ENCODE measurements at regions not wholly inside any gene's neighbourhood (a gene's known extent, or its start where the extent isn't known, plus 50 kb on each side); places are given as distances from the start of the nearest gene placed in this dataset.
A peak's percentile ranks its signal among the peaks of the same experiment; 100 is the strongest.

- FAIRE-seq (no peak), DNase-seq (ENCODE audit: low spot score in 2 of 2) (no peak)
These were observed 736.3 kb upstream of the ACVR2A start for GRCh38 chr2:147108548-147108947.

- FAIRE-seq = no peak
- no peak for DNase-seq (ENCODE audit: low spot score in 2 of 2)
These were observed 742.7 kb upstream of the ACVR2A start for GRCh38 chr2:147101941-147102790.

GRCh38 chr2:147100406-147101035, 744.3 kb upstream of the ACVR2A start:
- no peak for FAIRE-seq
- no peak for DNase-seq (ENCODE audit: low spot score in 2 of 2)

- DNase-seq (ENCODE audit: low spot score in 2 of 2) = no peak
- FAIRE-seq = no peak
These were observed 745.0 kb upstream of the ACVR2A start for GRCh38 chr2:147099845-147100244.

GRCh38 chr2:147098940-147099339, 745.9 kb upstream of the ACVR2A start:
- DNase-seq (ENCODE audit: low spot score in 2 of 2) (no peak), FAIRE-seq (no peak)

- no peak for FAIRE-seq
- DNase-seq (ENCODE audit: low spot score in 2 of 2) = no peak
These were observed 747.1 kb upstream of the ACVR2A start for GRCh38 chr2:147097747-147098146.

GRCh38 chr2:147096671-147097070, 748.2 kb upstream of the ACVR2A start:
- FAIRE-seq (no peak), DNase-seq (ENCODE audit: low spot score in 2 of 2) (no peak)

- FAIRE-seq (no peak), DNase-seq (ENCODE audit: low spot score in 2 of 2) (no peak)
These were observed 749.5 kb upstream of the ACVR2A start for GRCh38 chr2:147095376-147095775.

GRCh38 chr2:147094077-147094476, 750.8 kb upstream of the ACVR2A start:
- DNase-seq (ENCODE audit: low spot score in 2 of 2) = no peak
- FAIRE-seq = no peak

- FAIRE-seq = no peak
- no peak for DNase-seq (ENCODE audit: low spot score in 2 of 2)
These were observed 752.6 kb upstream of the ACVR2A start for GRCh38 chr2:147092266-147092665.

GRCh38 chr2:147091448-147091847, 753.4 kb upstream of the ACVR2A start:
- FAIRE-seq (no peak), DNase-seq (ENCODE audit: low spot score in 2 of 2) (no peak)

GRCh38 chr2:147088871-147089270, 756.0 kb upstream of the ACVR2A start:
- no peak for DNase-seq (ENCODE audit: low spot score in 2 of 2)
- no peak for FAIRE-seq

GRCh38 chr2:147086715-147087114, 758.1 kb upstream of the ACVR2A start:
- FAIRE-seq = peak; percentile 85
- no peak for DNase-seq (ENCODE audit: low spot score in 2 of 2)

- FAIRE-seq = no peak
These were observed 761.2 kb upstream of the ACVR2A start for GRCh38 chr2:147083664-147084063.

GRCh38 chr2:147082850-147083522, 761.8 kb upstream of the ACVR2A start:
- peak; percentile 52 to 59 for DNase-seq (ENCODE audit: low spot score in 2 of 2)
- peak; percentile 67 for FAIRE-seq

More at GRCh38 chr2:147083664-147084063, 761.2 kb upstream of the ACVR2A start:
- DNase-seq (ENCODE audit: low spot score in 2 of 2) = no peak

GRCh38 chr2:147081831-147082230, 763.0 kb upstream of the ACVR2A start:
- DNase-seq (ENCODE audit: low spot score in 2 of 2) = no peak
- no peak for FAIRE-seq

GRCh38 chr2:147076634-147077033, 768.2 kb upstream of the ACVR2A start:
- FAIRE-seq (no peak), DNase-seq (ENCODE audit: low spot score in 2 of 2) (no peak)

- DNase-seq (ENCODE audit: low spot score in 2 of 2) = no peak
- FAIRE-seq = no peak
These were observed 776.8 kb upstream of the ACVR2A start for GRCh38 chr2:147068071-147068470.

- FAIRE-seq (no peak), DNase-seq (ENCODE audit: low spot score in 2 of 2) (no peak)
These were observed 777.7 kb upstream of the ACVR2A start for GRCh38 chr2:147067136-147067535.

GRCh38 chr2:147062073-147062472, 782.8 kb upstream of the ACVR2A start:
- FAIRE-seq = no peak
- no peak for DNase-seq (ENCODE audit: low spot score in 2 of 2)

GRCh38 chr2:147061269-147061668, 783.6 kb upstream of the ACVR2A start:
- FAIRE-seq (no peak), DNase-seq (ENCODE audit: low spot score in 2 of 2) (no peak)
